GM10266 (cell line): ENCODE measurements at regions not wholly inside any gene's neighbourhood (a gene's known extent, or its start where the extent isn't known, plus 50 kb on each side); places are given as distances from the start of the nearest gene placed in this dataset.

ENCODE experiments used
- DNase-seq: peaks from one replicate; pipeline ENCODE4 v3.0.0; 2012; ENCODE audit errors: extremely low spot score
- TF ChIP-seq, protein P1 (sequence below): IDR thresholded peaks from 2 replicates; pipeline ENCODE4 v1.5.1; 2012; ENCODE audit warnings: mild to moderate bottlenecking, low read depth; ENCODE audit not compliant: control insufficient read depth, insufficient read depth; ENCODE audit errors: missing control alignments

DNA sequence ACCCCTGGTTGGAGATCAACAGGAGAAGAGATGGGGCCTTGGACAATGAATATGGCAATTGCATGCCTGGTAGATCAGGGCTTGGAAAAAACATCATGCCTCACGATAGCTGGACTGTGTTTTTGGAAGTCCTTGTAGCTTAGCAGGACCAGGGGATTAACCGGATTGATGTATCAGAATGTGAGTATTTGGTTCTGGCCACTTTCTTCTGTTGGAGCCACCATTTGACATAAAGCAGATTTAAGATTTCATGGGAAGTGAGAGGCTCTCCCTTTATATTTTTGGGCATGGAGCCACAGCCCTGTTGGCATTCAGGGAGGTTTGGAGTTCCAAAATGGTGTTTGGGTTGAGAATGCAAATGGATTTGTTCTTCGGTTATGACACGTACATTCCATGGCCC, 424.7 kb upstream of the MAF start:
- TF ChIP-seq, protein P1, sequence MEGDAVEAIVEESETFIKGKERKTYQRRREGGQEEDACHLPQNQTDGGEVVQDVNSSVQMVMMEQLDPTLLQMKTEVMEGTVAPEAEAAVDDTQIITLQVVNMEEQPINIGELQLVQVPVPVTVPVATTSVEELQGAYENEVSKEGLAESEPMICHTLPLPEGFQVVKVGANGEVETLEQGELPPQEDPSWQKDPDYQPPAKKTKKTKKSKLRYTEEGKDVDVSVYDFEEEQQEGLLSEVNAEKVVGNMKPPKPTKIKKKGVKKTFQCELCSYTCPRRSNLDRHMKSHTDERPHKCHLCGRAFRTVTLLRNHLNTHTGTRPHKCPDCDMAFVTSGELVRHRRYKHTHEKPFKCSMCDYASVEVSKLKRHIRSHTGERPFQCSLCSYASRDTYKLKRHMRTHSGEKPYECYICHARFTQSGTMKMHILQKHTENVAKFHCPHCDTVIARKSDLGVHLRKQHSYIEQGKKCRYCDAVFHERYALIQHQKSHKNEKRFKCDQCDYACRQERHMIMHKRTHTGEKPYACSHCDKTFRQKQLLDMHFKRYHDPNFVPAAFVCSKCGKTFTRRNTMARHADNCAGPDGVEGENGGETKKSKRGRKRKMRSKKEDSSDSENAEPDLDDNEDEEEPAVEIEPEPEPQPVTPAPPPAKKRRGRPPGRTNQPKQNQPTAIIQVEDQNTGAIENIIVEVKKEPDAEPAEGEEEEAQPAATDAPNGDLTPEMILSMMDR: no peak
- no peak for DNase-seq

DNA sequence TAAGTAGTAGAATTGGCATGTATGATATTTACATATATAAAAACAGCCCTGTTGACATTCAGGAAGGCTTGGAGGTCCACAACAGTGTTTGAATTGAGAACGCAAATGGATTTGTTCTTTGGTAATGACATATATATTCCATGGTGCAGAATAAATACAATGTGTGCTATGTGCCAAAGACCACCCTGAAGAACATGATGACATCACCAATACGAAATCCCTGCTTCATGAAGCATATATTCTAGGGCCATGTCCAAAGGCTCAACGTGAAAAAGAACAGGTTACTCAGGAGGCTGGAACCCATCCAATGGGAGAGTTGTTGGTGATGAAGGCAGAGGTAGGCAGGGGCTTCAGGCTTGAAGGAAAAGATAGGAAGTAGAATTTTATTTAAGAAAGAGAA, 423.9 kb upstream of the MAF start:
- TF ChIP-seq, protein P1: no peak
- DNase-seq: no peak

DNA sequence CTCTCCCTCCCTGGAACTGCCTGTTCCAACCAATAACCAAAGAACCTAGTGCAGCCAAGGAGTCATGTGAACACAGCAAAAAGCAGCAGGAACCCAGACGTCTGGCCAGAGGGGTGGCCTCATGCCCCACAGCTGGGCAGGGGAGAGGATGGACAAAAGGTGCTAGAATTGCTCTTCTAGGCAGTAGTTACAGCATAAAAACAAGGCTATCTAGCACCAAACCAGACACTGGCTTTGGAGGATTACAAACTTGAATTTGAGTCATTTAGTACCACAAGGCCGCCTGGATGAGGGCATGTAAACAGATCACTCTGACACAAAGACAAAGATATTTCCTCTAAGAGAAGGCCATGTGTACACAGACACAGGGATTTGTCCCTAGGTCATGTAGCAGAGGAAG, 423.3 kb upstream of the MAF start:
- TF ChIP-seq, protein P1: no peak
- no peak for DNase-seq

DNA sequence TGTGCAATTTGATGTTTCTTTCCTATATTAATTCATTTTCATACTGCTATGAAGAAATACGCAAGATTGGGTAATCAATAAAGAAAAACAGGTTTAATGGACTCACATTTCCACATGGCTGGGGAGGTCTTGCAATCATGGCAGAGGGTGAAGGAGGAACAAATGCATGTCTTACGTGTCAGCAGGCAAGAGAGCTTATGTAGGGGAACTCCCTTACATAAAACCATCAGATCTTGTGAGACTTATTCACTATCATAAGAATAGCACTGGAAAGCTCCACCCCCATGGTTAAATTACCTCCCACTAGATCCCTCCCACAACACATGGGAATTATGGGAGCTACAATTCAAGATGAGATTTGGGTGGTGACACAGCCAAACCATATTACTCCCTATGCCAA, 418.9 kb upstream of the MAF start:
- no peak for DNase-seq
- TF ChIP-seq, protein P1: no peak

DNA sequence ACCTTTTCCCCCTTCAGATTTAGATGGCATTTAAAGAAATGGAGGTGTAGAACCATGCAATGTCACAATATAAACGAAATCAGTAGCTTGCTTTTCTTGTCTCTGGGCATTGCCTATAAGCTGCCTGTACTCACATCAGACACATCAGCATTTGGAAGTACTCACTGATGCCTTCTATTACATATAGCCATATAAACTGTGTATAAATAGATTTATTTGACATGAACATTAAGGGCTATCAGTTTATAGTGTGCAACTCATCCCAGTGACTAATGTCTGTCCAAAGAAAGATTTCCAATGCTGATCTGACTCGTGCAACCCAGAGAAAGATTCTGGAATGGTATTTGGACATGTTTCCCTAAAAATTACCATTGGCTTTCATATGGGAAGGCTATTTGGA, 417.9 kb upstream of the MAF start:
- TF ChIP-seq, protein P1: no peak
- DNase-seq: no peak

DNA sequence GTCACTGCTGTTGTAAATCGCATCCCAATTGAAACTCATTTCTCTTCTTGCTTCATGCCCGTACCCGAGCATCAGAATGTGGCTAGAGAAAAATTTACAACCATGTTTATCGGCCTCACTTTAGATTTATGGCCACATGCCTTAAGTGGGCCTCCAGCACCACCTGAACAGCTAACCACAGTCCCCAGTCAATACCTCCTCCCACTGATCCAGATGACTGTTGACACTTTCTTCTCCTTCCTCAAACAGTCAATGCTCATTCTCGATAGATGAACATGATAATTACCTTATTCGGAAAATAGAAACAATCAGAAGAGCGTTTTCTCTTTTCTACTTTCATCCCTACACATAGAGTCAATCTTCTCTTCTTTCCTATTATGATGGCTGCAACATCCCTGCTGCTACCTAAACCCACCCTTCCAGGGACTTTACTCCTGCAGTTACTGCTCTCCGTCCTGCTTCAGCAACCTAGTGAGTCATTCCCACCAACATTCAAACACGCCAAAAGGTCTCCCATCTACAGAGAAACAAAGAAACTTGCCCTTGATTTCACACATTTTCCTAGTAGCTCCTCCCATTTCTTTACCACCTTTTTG, 416.3 kb upstream of the MAF start:
- no peak for DNase-seq
- TF ChIP-seq, protein P1: no peak

DNA sequence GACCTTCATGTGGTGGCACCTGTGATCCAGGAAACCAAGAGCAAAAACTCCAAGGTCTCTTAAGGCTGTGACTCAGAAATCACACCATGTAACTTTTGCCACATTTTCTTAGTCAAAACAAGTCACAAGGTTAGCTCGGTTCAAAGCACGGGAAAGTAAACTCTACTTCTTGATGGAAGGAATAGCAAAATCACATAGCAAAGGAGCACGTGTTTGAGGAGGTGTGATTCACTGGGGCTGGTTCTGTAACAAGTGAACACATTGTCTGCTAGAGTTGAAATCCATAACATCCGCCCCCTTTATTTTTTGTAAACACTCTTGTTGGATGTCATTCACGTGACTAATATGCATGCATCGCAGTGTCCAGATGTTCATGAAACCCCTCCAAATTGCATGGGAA, 415.0 kb upstream of the MAF start:
- TF ChIP-seq, protein P1: no peak
- DNase-seq: no peak
